Stimulated activated CD4-positive, alpha-beta T cell treated with anti-CD3 and anti-CD28 coated beads, TNF-alpha, amount 100 ng/mL, for 24 hours (primary cell): ENCODE measurements at regions not wholly inside any gene's neighbourhood (a gene's known extent, or its start where the extent isn't known, plus 50 kb on each side); places are given as distances from the start of the nearest gene placed in this dataset.
A peak's percentile ranks its signal among the peaks of the same experiment; 100 is the strongest.
"Not testable (repeated sequence)": the region's sequence is repeated elsewhere in the genome, so short reads cannot be mapped to it uniquely, and the experiment has no call there.

Experiments
- DNase-seq, 3 experiments: peaks; one replicate each; pipeline ENCODE4 v3.0.0-alpha.2; 2020; ENCODE audit warnings: low read depth in 3 of 3

GRCh38 chr12:8282181-8282580 lies 54.8 kb upstream of the FAM90A1 start:
- DNase-seq: not testable (repeated sequence)

GRCh38 chr12:8285681-8286080 lies 58.3 kb upstream of the FAM90A1 start:
- not testable (repeated sequence) for DNase-seq

GRCh38 chr12:8291764-8292163 lies 64.3 kb upstream of the FAM90A1 start:
- not testable (repeated sequence) for DNase-seq

- DNase-seq: not testable (repeated sequence)
Measured at GRCh38 chr12:8294662-8295061, 67.2 kb upstream of the FAM90A1 start.

- DNase-seq: not testable (repeated sequence)
Measured at GRCh38 chr12:8308611-8309010, 81.2 kb upstream of the FAM90A1 start.

- DNase-seq: not testable (repeated sequence)
Measured at GRCh38 chr12:8315997-8316396, 88.6 kb upstream of the FAM90A1 start.

GRCh38 chr12:8317675-8318074 lies 90.3 kb upstream of the FAM90A1 start:
- DNase-seq: not testable (repeated sequence)

GRCh38 chr12:8320251-8320730 lies 92.9 kb upstream of the FAM90A1 start:
- DNase-seq: peak in 2 of 3 experiments; percentile 12 to 24

- DNase-seq: not testable (repeated sequence)
Measured at GRCh38 chr12:8320791-8321370, 93.5 kb upstream of the FAM90A1 start.

- DNase-seq: not testable (repeated sequence)
Measured at GRCh38 chr12:8325145-8325839, 97.9 kb upstream of the FAM90A1 start.

GRCh38 chr12:8328835-8329234 lies 101.4 kb upstream of the FAM90A1 start:
- DNase-seq: not testable (repeated sequence)

GRCh38 chr12:8332373-8332772 lies 105.0 kb upstream of the FAM90A1 start:
- not testable (repeated sequence) for DNase-seq

GRCh38 chr12:8351073-8351472 lies 104.7 kb upstream of the CLEC6A start:
- DNase-seq: not testable (repeated sequence)

- not testable (repeated sequence) for DNase-seq
Measured at GRCh38 chr12:8354741-8355140, 101.0 kb upstream of the CLEC6A start.

GRCh38 chr12:8355531-8355930 lies 100.2 kb upstream of the CLEC6A start:
- DNase-seq: not testable (repeated sequence)

GRCh38 chr12:8373744-8374143 lies 82.0 kb upstream of the CLEC6A start:
- not testable (repeated sequence) for DNase-seq

- not testable (repeated sequence) for DNase-seq
Measured at GRCh38 chr12:8375122-8375521, 80.6 kb upstream of the CLEC6A start.

- DNase-seq: not testable (repeated sequence)
Measured at GRCh38 chr12:8377756-8378155, 78.0 kb upstream of the CLEC6A start.

GRCh38 chr12:8382556-8382955 lies 73.2 kb upstream of the CLEC6A start:
- DNase-seq: not testable (repeated sequence)

GRCh38 chr12:8384686-8385085 lies 71.1 kb upstream of the CLEC6A start:
- DNase-seq: not testable (repeated sequence)

GRCh38 chr12:8385431-8385830 lies 70.3 kb upstream of the CLEC6A start:
- not testable (repeated sequence) for DNase-seq

- not testable (repeated sequence) for DNase-seq
Measured at GRCh38 chr12:8386661-8387060, 69.1 kb upstream of the CLEC6A start.

- DNase-seq: not testable (repeated sequence)
Measured at GRCh38 chr12:8389296-8389695, 66.5 kb upstream of the CLEC6A start.
